SK-N-SH treated with all-trans-retinoic acid at 6 μM for 48 hours (cell line): ENCODE measurements at regions not wholly inside any gene's neighbourhood (a gene's known extent, or its start where the extent isn't known, plus 50 kb on each side); places are given as distances from the start of the nearest gene placed in this dataset.

Experiments
- ARNTL ChIP-seq: fragments of 450-650 bp; formaldehyde crosslinking; IDR thresholded peaks from 2 replicates; pipeline ENCODE4 v1.5.0; 2020; ENCODE audit warnings: low read depth, mild to moderate bottlenecking, moderate library complexity, borderline replicate concordance
- CSDC2 ChIP-seq: fragments of 250-450 bp; sonication (Bioruptor Pico); IDR thresholded peaks from 2 replicates; pipeline ENCODE4 v1.5.0; 2020; ENCODE audit warnings: mild to moderate bottlenecking, moderate library complexity
- PATZ1 ChIP-seq: fragments of 250-450 bp; sonication (Bioruptor Pico); IDR thresholded peaks from 2 replicates; pipeline ENCODE4 v1.8.0; 2020; ENCODE audit warnings: mild to moderate bottlenecking, moderate library complexity, borderline replicate concordance
- RARB ChIP-seq: fragments of 250-450 bp; sonication (Bioruptor Pico); IDR thresholded peaks from 2 replicates; pipeline ENCODE4 v1.8.0; 2021; ENCODE audit warnings: mild to moderate bottlenecking, moderate library complexity
- SNAI2 ChIP-seq: fragments of 250-450 bp; sonication (Bioruptor Pico); IDR thresholded peaks from 2 replicates; pipeline ENCODE4 v1.5.0; 2020; ENCODE audit warnings: mild to moderate bottlenecking, moderate library complexity
- TSHZ2 ChIP-seq: fragments of 250-450 bp; sonication (Bioruptor Pico); IDR thresholded peaks from 2 replicates; pipeline ENCODE4 v1.5.0; 2020; ENCODE audit warnings: mild to moderate bottlenecking, moderate library complexity
- ZNF8 ChIP-seq: fragments of 450-650 bp; formaldehyde crosslinking; IDR thresholded peaks from 2 replicates; pipeline ENCODE4 v1.5.0; 2020; ENCODE audit warnings: mild to moderate bottlenecking, moderate library complexity

GRCh38 chr9:107386396-107386795 is 103.2 kb downstream of the KLF4 start:
- TF ChIP-seq ZNF8 (CRISPR knock-in tag) (no peak), SNAI2 (CRISPR knock-in tag) (no peak), PATZ1 (CRISPR knock-in tag) (no peak), ARNTL (CRISPR knock-in tag) (no peak), CSDC2 (CRISPR knock-in tag) (no peak), TSHZ2 (CRISPR knock-in tag) (no peak), RARB (CRISPR knock-in tag) (no peak)
